ENCODE measurements at regions not wholly inside any gene's neighbourhood (a gene's known extent, or its start where the extent isn't known, plus 50 kb on each side); places are given as distances from the start of the nearest gene placed in this dataset.

DNA sequence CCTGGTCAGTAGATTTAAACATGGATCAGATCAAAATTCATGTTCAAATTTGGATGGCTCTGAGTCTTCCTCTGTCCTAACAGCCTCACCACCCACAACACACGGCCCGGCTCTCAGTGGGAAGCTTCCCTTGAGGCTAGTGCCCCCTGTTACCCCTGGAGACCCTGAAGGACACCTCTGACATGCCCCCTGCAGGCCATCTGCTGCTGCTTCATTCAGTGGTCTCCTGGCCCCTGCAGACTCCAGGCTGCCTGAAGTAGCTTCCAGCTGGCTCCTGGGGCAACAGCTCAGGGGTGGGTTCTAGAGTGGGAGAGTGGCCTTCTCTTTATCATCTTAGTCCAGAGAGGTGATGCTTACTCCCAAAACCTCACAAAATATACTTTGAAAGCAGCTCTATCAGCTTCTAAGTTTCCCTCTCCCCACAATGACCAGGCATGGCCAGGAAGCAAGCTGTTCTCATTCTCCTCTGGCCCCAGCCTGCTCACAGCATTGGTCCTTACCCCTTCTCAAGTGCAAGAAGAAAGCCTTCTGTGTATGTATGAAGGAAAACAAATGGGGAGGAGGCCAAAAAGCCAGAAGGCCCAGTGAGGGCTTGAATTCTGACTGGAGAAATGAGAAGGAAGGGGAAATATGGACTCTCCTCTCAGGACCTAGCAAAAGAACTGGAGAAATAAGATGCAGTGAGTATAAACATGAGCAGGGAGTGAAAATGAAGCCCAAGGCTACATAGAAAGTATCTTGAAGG lies 189.6 kb upstream of the INHBA start:
- no peaks in the 10 kb centered on the region for H3K9me3 ChIP-seq
- H3K4me3 ChIP-seq = no peak overlapping the region
- H3K27ac ChIP-seq = no peak overlapping the region
- ATAC-seq (peak; percentile 37), DNase-seq (no peak)
- peaks cover 4% of the 10 kb centered on the region for H3K4me1 ChIP-seq
- no peak for TF ChIP-seq CTCF (IDR thresholded peaks at IDR 0.05)
- H3K27me3 ChIP-seq = no peaks in the 10 kb centered on the region
- H3K36me3 ChIP-seq = no peaks in the 10 kb centered on the region
- intact Hi-C loops (cut with DNase I) = no loop called here

GRCh38 chr7:41891950-41892349 lies 189.1 kb upstream of the INHBA start:
- intact Hi-C loops (cut with DNase I) = no loop called here
- H3K36me3 ChIP-seq = no peaks in the 10 kb centered on the region
- H3K27ac ChIP-seq = no peak overlapping the region
- H3K9me3 ChIP-seq = no peaks in the 10 kb centered on the region
- H3K4me1 ChIP-seq = peaks cover 10% of the 10 kb centered on the region
- no peak for ATAC-seq
- no peaks in the 10 kb centered on the region for H3K27me3 ChIP-seq
- no peak overlapping the region for H3K4me3 ChIP-seq
- DNase-seq = no peak
- TF ChIP-seq CTCF (IDR thresholded peaks at IDR 0.05) = no peak

DNA sequence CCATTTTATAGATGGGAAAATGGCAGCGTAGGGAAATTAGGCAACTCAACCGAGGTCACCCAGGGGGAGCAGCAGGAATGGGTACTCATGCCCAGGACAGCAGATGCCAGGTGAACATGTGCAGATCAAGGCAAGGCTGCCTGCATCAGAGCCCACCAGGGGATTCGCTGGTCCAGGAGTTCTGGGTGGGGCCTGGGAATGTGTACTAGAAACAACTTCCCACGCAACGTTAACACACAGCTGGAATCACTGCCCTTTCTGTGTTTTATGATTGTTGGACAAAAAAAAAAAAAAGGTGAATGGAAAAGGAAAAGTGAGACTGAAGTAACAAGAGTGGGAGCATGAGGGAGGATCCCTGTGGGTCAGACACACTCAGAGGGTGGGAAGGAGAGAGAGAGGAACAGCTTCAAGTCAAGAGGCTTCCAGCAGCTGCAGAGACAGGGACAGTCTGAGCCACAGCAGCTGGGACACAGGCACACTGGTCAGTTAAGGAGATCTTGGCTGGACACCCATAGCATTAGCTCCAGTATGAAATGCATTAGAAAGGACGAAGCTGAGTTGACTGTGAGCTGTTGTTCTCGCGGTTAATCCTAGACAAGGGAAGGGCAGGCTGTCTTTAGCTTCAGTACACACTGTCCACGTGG lies 187.9 kb upstream of the INHBA start:
- Histone ChIP-seq H3K4me1 (peaks cover 15% of the 10 kb centered on the region), H3K4me3 (no peak overlapping the region), H3K36me3 (no peaks in the 10 kb centered on the region), H3K27ac (peak overlapping the region; percentile 11), H3K27me3 (no peaks in the 10 kb centered on the region), H3K9me3 (no peaks in the 10 kb centered on the region)
- peak; percentile 58 for ATAC-seq
- DNase-seq = no peak
- TF ChIP-seq CTCF (IDR thresholded peaks at IDR 0.05) = no peak
- intact Hi-C loops (cut with DNase I) = no loop called here

GRCh38 chr7:41889472-41889871 lies 186.6 kb upstream of the INHBA start:
- TF ChIP-seq CTCF (IDR thresholded peaks at IDR 0.05) = no peak
- intact Hi-C loops (cut with DNase I) = no loop called here
- H3K4me1 ChIP-seq = peaks cover 19% of the 10 kb centered on the region
- no peaks in the 10 kb centered on the region for H3K36me3 ChIP-seq
- peak overlapping the region; percentile 3 for H3K27ac ChIP-seq
- no peak for DNase-seq
- no peaks in the 10 kb centered on the region for H3K27me3 ChIP-seq
- peak; percentile 31 for ATAC-seq
- no peak overlapping the region for H3K4me3 ChIP-seq
- H3K9me3 ChIP-seq = no peaks in the 10 kb centered on the region

DNA sequence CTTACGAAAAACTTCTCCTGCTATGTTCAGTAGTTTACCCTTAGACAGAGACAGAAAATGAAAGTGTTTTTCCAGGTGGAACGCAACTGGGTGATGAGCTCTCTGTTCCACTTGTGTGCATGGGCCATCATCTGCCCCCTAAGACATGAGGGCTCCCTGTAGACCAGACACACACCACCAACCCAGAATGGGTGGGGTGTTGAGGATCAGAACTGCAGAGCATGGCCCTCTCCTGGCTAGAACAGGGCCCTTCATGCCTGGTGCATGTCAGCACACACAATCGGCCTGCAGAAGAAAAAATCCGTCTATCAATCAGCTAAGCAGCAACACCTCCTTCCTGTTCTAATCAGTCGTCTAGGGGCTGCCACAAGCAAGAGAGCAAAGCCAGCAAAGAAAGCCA lies 186.2 kb upstream of the INHBA start:
- no peaks in the 10 kb centered on the region for H3K9me3 ChIP-seq
- TF ChIP-seq CTCF (IDR thresholded peaks at IDR 0.05) = no peak
- H3K36me3 ChIP-seq = no peaks in the 10 kb centered on the region
- intact Hi-C loops (cut with DNase I) = no loop called here
- H3K4me1 ChIP-seq = peaks cover 19% of the 10 kb centered on the region
- no peak overlapping the region for H3K4me3 ChIP-seq
- no peaks in the 10 kb centered on the region for H3K27me3 ChIP-seq
- no peak for DNase-seq
- peak; percentile 48 for ATAC-seq
- H3K27ac ChIP-seq = peak overlapping the region; percentile 3

All from upper lobe of right lung (tissue), 1 donor.